GM23248 (cell line): ENCODE measurements at regions not wholly inside any gene's neighbourhood (a gene's known extent, or its start where the extent isn't known, plus 50 kb on each side); places are given as distances from the start of the nearest gene placed in this dataset.

Experiments
- EZH2 ChIP-seq: fragments of 200-600 bp; sonication (generic); IDR thresholded peaks from 2 replicates; pipeline ENCODE4 v1.6.1; 2018; ENCODE audit warnings: antibody characterized with exemption, mild to moderate bottlenecking; ENCODE audit not compliant: insufficient read depth, poor library complexity, severe bottlenecking
- EZH2phosphoT487 ChIP-seq: fragments of 200-600 bp; sonication (generic); IDR thresholded peaks from 2 replicates; pipeline ENCODE4 v1.6.1; 2018; ENCODE audit warnings: antibody characterized with exemption, moderate library complexity, mild to moderate bottlenecking, low read depth; ENCODE audit not compliant: insufficient read depth

- TF ChIP-seq EZH2 (no peak), EZH2phosphoT487 (no peak)
Measured at GRCh38 chr5:107005161-107005560, 665.6 kb downstream of the EFNA5 start.
